Dedifferentiated amniotic fluid mesenchymal stem cell (primary cell): ENCODE measurements at regions not wholly inside any gene's neighbourhood (a gene's known extent, or its start where the extent isn't known, plus 50 kb on each side); places are given as distances from the start of the nearest gene placed in this dataset.
A peak's percentile ranks its signal among the peaks of the same experiment; 100 is the strongest.

Source experiments
- DNase-seq: peaks from one replicate; pipeline ENCODE4 v3.0.0-alpha.2; 2016; ENCODE audit errors: extremely low spot score

DNA sequence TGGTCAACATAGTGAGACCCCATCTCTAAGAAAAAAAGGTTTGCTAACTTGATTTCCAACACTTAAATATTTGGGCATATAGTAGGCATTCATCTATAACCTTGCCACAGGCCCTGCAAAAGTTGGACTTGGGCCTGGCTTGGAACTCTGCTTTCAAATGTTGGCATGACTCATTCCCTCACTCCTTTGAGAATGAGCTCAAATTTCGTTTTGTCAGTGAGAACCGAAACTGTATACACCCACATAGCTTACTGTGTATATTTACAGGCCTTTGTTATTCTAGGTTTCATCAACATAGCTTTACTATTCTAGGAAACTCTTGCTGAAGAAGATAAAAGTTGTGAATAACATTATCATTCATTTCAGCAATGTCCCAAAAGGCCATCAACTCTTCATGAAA is 88.7 kb upstream of the ELOVL6 start:
- DNase-seq: peak; percentile 93

DNA sequence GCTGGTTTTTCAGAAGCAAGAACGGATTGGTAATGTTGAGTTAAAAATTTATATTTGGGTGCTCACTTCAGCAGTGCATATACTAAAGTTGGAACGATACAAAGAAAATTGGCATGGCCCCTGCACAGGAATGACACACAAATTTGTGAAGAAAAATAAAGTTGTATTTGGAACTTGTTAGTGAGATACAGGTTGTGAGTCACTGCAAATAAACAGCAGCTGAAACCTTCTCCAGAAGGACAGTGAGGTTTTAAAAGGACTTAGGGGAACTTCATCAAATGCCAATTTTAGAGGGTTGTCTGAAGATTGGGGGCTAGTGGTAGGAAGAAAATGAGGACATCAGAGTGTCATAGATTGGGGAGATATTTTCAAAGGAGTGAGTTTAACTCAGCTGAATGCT is 79.7 kb upstream of the ELOVL6 start:
- DNase-seq: no peak

DNA sequence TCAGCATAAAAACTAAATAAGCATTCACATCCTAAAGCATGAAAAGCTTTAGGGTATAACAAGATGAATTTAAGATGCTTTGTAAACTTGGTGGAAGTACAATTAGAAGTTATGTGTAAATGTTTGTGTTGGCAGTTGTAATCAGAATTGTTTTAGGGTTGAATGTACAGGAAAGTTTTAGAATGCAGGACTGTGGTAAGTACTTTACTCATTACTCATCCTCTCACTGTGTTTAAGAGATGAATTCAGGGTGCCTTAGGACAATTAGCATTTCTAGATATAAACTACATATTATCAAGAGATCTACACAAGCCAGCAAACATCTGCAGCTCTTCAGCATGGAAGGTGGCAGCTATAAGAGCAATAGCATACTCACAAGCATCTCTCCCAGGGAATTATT is 77.5 kb upstream of the ELOVL6 start:
- DNase-seq: no peak

DNA sequence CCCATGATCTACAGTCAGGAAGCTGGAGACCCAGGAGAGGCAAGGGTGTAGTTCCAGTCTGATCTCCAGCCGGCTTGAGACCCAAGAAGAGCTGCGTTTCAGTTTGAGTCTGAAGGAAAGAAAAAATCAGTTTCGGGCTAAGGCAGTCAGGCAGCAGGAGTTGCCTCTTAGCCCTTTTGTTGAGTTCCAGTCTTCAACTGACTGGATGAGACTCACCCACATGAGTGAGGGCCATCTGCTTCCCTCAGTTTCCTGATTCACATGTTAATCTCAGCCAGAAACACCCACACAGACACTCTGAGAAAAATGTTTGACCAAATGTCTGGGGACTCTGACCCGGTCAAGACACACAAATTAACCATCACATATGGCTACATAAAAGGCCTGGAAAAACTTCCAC is 73.6 kb upstream of the ELOVL6 start:
- no peak for DNase-seq

DNA sequence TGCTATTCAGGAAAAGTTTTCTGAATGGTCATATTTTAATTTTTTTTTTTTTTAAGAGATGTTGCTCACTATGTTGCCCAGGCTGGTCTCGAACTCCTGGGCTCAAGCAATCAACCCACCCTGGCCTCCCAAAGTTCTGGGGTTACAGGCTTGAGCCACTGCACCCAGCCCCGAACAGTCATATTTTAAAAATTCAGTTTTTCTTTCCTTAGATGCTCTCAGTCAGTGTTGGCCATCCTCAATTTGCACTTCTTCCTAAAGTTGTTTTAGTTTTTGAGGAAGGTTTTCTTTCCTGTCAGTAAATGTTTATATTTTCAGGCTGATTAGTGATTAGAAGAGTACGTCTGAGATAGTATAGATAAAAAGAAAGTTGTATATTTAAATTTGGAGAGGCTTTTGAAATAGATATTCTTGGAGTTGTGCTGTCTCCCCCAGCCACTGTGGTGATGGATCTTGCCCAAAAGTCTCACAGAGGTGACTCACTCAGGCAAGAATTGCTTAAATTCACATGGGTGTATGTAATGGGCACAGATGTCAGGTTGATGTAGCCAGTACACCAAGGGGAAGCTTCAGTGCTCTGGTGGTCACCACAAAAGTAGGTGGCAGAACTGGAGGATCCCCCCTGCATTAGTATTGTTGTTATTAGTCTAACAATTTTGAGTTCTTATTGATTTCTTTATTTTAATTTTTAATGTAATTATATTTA is 72.2 kb upstream of the ELOVL6 start:
- DNase-seq: peak; percentile 80

DNA sequence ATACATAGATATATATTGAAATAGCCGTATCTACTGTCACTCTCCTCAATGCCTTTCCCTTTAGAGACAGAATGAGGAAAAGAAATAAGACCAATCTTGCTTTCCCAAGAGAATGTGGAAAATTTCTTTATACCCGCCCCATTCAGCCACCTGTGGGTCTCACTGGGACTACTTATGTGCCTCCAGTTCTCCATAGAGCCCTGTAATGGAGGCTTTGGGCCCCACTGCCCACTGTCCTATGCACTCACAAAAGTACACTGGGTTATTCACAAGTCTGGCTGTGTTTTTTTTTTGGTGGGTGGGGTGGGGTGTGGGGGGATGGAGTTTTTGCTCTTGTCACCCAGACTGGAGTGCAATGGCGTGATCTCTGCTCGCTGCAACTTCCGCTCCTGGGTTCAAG is 70.4 kb upstream of the ELOVL6 start:
- DNase-seq: no peak

DNA sequence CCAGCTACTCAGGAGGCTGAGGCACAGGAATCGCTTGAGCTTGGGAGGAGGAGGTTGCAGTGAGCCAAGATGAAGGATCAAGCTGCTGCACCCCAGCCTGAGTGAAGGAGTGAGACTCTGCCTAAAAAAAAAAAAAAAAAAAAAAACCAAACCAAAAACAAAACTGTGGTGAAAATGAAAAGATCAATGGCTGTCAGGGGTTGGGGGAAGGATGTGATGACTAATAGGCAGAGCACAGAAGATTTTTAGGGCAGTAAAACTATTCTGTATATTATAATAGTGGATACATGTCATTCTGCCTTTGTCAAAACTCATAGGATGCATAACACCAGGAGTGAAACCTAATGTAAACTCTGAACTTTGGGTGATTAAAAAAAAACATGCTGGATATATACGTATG is 69.9 kb upstream of the ELOVL6 start:
- no peak for DNase-seq

DNA sequence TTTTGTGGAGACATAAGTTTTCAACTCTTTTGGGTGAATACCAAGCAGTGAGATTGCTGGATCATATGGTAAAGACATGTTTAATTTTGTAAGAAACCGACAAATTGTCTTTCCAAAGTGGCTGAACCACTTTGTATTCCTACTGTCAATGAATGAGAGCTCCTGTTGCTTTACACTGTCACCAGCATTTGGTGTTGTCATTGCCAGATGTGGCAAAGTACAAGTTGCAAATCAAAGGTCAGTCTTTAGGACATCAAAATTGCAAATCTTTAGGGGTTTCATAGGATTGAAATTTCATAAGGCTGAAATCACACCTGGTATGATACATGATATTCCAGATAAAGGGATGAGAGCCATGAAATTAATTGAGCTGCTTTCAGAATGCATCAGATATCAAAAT is 67.7 kb upstream of the ELOVL6 start:
- DNase-seq: no peak

DNA sequence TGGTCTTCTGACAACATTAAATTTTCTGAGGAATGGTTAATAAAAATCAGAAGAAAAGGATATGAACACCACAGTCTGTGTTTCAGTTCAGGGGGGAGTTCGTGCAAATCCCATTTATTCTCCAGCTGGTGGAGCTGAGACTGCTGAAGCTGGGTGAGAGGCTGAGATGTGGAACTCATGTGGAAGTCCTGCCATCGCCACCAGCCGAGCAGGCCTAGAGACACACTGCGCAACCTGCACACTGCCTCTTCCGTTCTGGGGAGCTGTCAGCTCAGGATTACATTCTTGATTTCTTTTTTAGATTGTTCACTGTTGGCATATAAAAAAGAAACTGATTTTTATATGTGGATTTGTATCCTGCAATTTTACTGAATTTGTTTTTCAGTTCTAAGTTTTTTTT is 66.6 kb upstream of the ELOVL6 start:
- DNase-seq: no peak

DNA sequence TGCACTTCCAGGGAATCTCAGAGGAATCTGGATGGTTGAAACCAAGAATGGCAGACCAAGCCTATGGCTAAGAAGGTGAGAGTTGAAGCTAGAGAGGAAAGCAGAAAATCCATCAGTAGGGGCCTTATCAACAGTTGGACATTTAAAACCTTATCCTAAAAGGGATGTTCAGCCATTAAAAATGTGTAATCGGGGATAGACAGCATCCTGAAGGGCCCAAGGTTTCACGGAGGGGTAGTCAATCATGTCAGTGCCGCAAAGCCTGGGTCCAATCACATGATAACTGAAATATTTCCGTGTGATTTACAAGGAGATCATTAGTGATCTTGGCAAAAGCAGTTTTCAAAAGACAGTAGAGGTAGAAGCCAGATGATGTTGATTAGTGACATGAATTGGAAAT is 61.9 kb upstream of the ELOVL6 start:
- DNase-seq: no peak

DNA sequence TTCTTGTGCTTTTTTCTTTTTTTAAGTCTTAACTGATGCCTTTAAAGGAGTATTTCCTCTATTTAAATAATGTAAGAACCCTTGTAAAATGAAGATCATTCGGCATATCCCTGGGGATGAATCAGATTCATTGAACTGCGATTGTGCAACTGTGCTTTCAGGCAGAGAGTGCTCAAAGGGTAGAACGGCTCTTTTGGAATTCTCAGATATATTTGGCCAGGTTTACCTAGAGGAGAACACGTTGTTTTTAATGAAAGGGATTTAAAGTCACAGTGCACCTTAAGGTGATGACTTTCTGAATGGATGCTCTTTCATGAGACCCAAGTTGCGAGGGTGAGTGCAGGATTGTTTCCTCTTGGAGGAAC is 51.6 kb upstream of the ELOVL6 start:
- no peak for DNase-seq

DNA sequence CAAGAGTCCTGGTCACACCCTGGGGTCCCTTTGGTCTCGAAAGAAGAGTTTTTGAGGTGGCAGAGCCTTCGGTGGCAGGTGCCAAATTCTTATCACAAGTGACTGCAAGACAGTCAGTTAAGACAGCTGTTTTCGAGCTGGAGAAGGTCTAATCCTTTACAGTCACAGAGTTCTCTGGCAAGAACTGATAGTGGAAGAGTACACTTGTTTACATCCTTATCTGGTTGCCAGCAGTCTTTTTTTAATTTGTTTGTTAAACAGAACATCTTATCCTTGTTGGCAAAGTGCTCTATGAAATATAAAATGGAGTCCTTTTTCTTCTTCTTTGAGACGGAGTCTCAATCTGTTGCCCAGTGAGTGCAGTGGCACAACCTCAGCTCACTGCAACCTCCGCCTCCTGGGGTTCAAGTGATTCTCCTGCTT is 50.4 kb upstream of the ELOVL6 start:
- DNase-seq: no peak
